Lung (tissue), 11 donors: ENCODE measurements at regions not wholly inside any gene's neighbourhood (a gene's known extent, or its start where the extent isn't known, plus 50 kb on each side); places are given as distances from the start of the nearest gene placed in this dataset.

Experiments used
- ATAC-seq: fragments of 200-7000 bp; cut with Tn5 transposase; one replicate; pipeline ENCODE4 v1.9.1; 2020; ENCODE audit warnings: moderate number of reproducible peaks; ENCODE audit not compliant: insufficient read depth, low FRiP score
- DNase-seq, 3 donors: peaks; one replicate each; pipeline ENCODE4 v3.0.0-alpha.2; 2013 to 2017
- H3K27ac ChIP-seq, 2 donors: one replicate each; pipeline ENCODE4 v1.5.1; 2013; ENCODE audit warnings: mild to moderate bottlenecking in 2 of 2, moderate library complexity in 2 of 2, control low read depth in 1 of 2, inconsistent platforms in 1 of 2, low read depth in 1 of 2, low read length in 1 of 2
- H3K27me3 ChIP-seq, 3 donors: one replicate each; pipeline ENCODE4 v1.5.1; 2013; ENCODE audit warnings: low read length in 2 of 3; ENCODE audit not compliant: control insufficient read depth in 3 of 3, insufficient read depth in 3 of 3
- H3K36me3 ChIP-seq, 4 donors: one replicate each; pipeline ENCODE4 v1.5.1; 2013; ENCODE audit warnings: low read length in 4 of 4, mild to moderate bottlenecking in 1 of 4, moderate library complexity in 1 of 4; ENCODE audit not compliant: control insufficient read depth in 4 of 4, insufficient read depth in 4 of 4
- H3K4me1 ChIP-seq, 5 donors: one replicate each; pipeline ENCODE4 v1.5.1; 2013; ENCODE audit warnings: low read length in 5 of 5, mild to moderate bottlenecking in 2 of 5, moderate library complexity in 1 of 5; ENCODE audit not compliant: control insufficient read depth in 5 of 5, insufficient read depth in 5 of 5
- H3K4me3 ChIP-seq: one replicate; pipeline ENCODE4 v1.5.1; 2013; ENCODE audit warnings: mild to moderate bottlenecking, control low read depth, moderate library complexity
- H3K9ac ChIP-seq, 2 donors: one replicate each; pipeline ENCODE4 v1.5.1; 2013; ENCODE audit warnings: low read length in 2 of 2, control low read depth in 1 of 2; ENCODE audit not compliant: insufficient read depth in 1 of 2
- H3K9me3 ChIP-seq, 4 donors: one replicate each; pipeline ENCODE4 v1.5.1; 2013; ENCODE audit warnings: low read length in 3 of 4, mild to moderate bottlenecking in 1 of 4, moderate library complexity in 1 of 4; ENCODE audit not compliant: control insufficient read depth in 4 of 4, insufficient read depth in 3 of 4
- WGBS, 2 donors: extraction: QIAGEN DNeasy Blood & Tissue Kit; methylation state at CpG; one replicate each; pipeline ENCODE4 v1.1.7; 2013; 5-methylcytosine and 5-hydroxymethylcytosine counted together
- TF ChIP-seq, protein P1 (sequence below): IDR thresholded peaks from 2 replicates; pipeline ENCODE4 v1.5.1; 2012; ENCODE audit warnings: mild to moderate bottlenecking; ENCODE audit errors: control extremely low read depth, extremely low read depth
- donor health status: control.
- donor health status: control.
- donor health status: Bipolar disorder and iron deficiency.
- donor health status: healthy.
- donor health status: DM: yes; HTN: yes; CAD: no.

GRCh38 chr12:17478908-17479673 lies 610.9 kb downstream of the RERGL start:
- no peak overlapping the region for H3K4me3 ChIP-seq
- H3K27ac ChIP-seq = no peak overlapping the region
- TF ChIP-seq, protein P1, sequence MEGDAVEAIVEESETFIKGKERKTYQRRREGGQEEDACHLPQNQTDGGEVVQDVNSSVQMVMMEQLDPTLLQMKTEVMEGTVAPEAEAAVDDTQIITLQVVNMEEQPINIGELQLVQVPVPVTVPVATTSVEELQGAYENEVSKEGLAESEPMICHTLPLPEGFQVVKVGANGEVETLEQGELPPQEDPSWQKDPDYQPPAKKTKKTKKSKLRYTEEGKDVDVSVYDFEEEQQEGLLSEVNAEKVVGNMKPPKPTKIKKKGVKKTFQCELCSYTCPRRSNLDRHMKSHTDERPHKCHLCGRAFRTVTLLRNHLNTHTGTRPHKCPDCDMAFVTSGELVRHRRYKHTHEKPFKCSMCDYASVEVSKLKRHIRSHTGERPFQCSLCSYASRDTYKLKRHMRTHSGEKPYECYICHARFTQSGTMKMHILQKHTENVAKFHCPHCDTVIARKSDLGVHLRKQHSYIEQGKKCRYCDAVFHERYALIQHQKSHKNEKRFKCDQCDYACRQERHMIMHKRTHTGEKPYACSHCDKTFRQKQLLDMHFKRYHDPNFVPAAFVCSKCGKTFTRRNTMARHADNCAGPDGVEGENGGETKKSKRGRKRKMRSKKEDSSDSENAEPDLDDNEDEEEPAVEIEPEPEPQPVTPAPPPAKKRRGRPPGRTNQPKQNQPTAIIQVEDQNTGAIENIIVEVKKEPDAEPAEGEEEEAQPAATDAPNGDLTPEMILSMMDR = no peak
- ATAC-seq (peak; percentile 27), DNase-seq (no peak)
- H3K4me1 ChIP-seq = no peaks in the 10 kb centered on the region
- no peaks in the 10 kb centered on the region for H3K36me3 ChIP-seq
- peaks cover 0 to 8% (median 3%) of the 10 kb centered on the region in 4 donors for H3K9me3 ChIP-seq
- no peaks in the 10 kb centered on the region for H3K27me3 ChIP-seq
- no peak overlapping the region for H3K9ac ChIP-seq
- 90 to 92% methylated on average over 8 of the region's 8 CpGs for WGBS, 2 donors

DNA sequence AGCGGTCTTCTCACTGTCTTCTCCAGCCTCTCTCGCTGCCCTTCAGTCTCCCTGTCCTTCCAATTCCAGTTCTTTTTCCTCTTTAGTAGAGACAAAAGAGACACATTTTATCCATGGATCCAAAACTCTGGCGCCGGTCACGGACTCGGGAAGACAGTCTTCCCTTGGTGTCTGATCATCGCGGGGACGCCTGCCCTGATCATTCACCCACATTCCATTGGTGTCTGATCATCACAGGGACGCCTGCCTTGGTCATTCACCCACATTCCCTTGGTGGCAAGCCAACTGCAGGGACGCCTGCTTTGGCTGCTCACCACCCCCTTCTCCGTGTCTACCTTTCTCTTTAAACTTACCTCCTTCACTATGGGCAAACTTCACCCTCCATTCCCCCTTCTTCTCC lies 619.5 kb downstream of the RERGL start:
- WGBS, 2 donors = 92 to 94% methylated on average over 12 of the region's 12 CpGs
- H3K36me3 ChIP-seq = no peaks in the 10 kb centered on the region
- TF ChIP-seq, protein P1 = no peak
- peaks cover 0 to 3% (median 0%) of the 10 kb centered on the region in 4 donors for H3K9me3 ChIP-seq
- H3K9ac ChIP-seq = no peak overlapping the region
- no peak for DNase-seq
- ATAC-seq = no peak
- no peaks in the 10 kb centered on the region for H3K4me1 ChIP-seq
- no peaks in the 10 kb centered on the region for H3K27me3 ChIP-seq
- H3K4me3 ChIP-seq = no peak overlapping the region
- no peak overlapping the region for H3K27ac ChIP-seq

GRCh38 chr12:17459214-17459613 lies 630.8 kb downstream of the RERGL start:
- Histone ChIP-seq H3K9ac (no peak overlapping the region), H3K36me3 (no peaks in the 10 kb centered on the region), H3K27ac (no peak overlapping the region), H3K9me3 (no peaks in the 10 kb centered on the region), H3K27me3 (no peaks in the 10 kb centered on the region), H3K4me3 (no peak overlapping the region), H3K4me1 (no peaks in the 10 kb centered on the region)
- no peak for DNase-seq
- 66 to 74% methylated on average over 2 of the region's 2 CpGs for WGBS, 2 donors
- TF ChIP-seq, protein P1 = no peak
- ATAC-seq = no peak
